Esophagus (tissue), 2 donors: ENCODE measurements at regions not wholly inside any gene's neighbourhood (a gene's known extent, or its start where the extent isn't known, plus 50 kb on each side); places are given as distances from the start of the nearest gene placed in this dataset.
"Not testable (repeated sequence)": the region's sequence is repeated elsewhere in the genome, so short reads cannot be mapped to it uniquely, and the experiment has no call there.

Source experiments
- H3K27ac ChIP-seq, 2 donors: one replicate each; pipeline ENCODE4 v1.5.1; 2013; ENCODE audit warnings: low read depth in 2 of 2, mild to moderate bottlenecking in 2 of 2, inconsistent platforms in 1 of 2, low read length in 1 of 2, moderate library complexity in 1 of 2
- H3K27me3 ChIP-seq, 2 donors: one replicate each; pipeline ENCODE4 v1.6.1; 2013; ENCODE audit warnings: low read length in 2 of 2, control low read depth in 1 of 2, mild to moderate bottlenecking in 1 of 2; ENCODE audit not compliant: insufficient read depth in 2 of 2, control insufficient read depth in 1 of 2
- H3K36me3 ChIP-seq, 2 donors: one replicate each; pipeline ENCODE4 v1.6.1; 2013; ENCODE audit warnings: low read length in 1 of 2; ENCODE audit not compliant: control insufficient read depth in 2 of 2, insufficient read depth in 2 of 2
- H3K4me1 ChIP-seq, 2 donors: one replicate each; pipeline ENCODE4 v1.6.1; 2013; ENCODE audit warnings: low read length in 1 of 2; ENCODE audit not compliant: control insufficient read depth in 2 of 2, insufficient read depth in 2 of 2
- H3K4me3 ChIP-seq, 2 donors: one replicate each; pipeline ENCODE4 v1.5.1; 2013; ENCODE audit warnings: low read length in 2 of 2, mild to moderate bottlenecking in 2 of 2, low read depth in 1 of 2, moderate library complexity in 1 of 2
- H3K9me3 ChIP-seq, 2 donors: one replicate each; pipeline ENCODE4 v1.6.1; 2013; ENCODE audit warnings: mild to moderate bottlenecking in 2 of 2, low read depth in 1 of 2, low read length in 1 of 2, moderate library complexity in 1 of 2; ENCODE audit not compliant: control insufficient read depth in 2 of 2, insufficient read depth in 1 of 2
- WGBS, 2 donors: extraction: QIAGEN DNeasy Blood & Tissue Kit; methylation state at CpG; one replicate each; pipeline ENCODE4 v1.1.7; 2013; 5-methylcytosine and 5-hydroxymethylcytosine counted together
- donor health status: healthy with polysubstance abuse.
- donor health status: Bipolar disorder and iron deficiency.

- no peak overlapping the region for H3K27ac ChIP-seq
- no peaks in the 10 kb centered on the region for H3K9me3 ChIP-seq
- no peaks in the 10 kb centered on the region for H3K4me1 ChIP-seq
- WGBS, 2 donors = 34 to 49% methylated on average over 6 of the region's 6 CpGs
- no peaks in the 10 kb centered on the region for H3K27me3 ChIP-seq
- H3K4me3 ChIP-seq = no peak overlapping the region
- H3K36me3 ChIP-seq = no peaks in the 10 kb centered on the region
Measured at GRCh38 chr14:21791749-21792148, 118.1 kb upstream of the OR4E1 start.

- H3K36me3 ChIP-seq, H3K4me1 ChIP-seq, H3K27me3 ChIP-seq, H3K9me3 ChIP-seq, H3K4me3 ChIP-seq, H3K27ac ChIP-seq: not testable (repeated sequence)
- WGBS, 2 donors = 72 to 81% methylated on average over 1 of the region's 1 CpG
Measured at GRCh38 chr14:21788687-21789086, 115.1 kb upstream of the OR4E1 start.

- WGBS, 2 donors = 93 to 100% methylated on average over 1 of the region's 1 CpG
- H3K9me3 ChIP-seq, H3K27me3 ChIP-seq: not testable (repeated sequence)
Measured at GRCh38 chr14:21787242-21787641, 113.6 kb upstream of the OR4E1 start.

GRCh38 chr14:21781543-21781942 lies 107.9 kb upstream of the OR4E1 start:
- Histone ChIP-seq H3K36me3 (no peaks in the 10 kb centered on the region), H3K4me3 (no peak overlapping the region), H3K9me3 (peaks cover 0 to 4% of the 10 kb centered on the region in 2 donors), H3K27me3 (no peaks in the 10 kb centered on the region), H3K4me1 (no peaks in the 10 kb centered on the region), H3K27ac (no peak overlapping the region)
- 87 to 89% methylated on average over 6 of the region's 6 CpGs for WGBS, 2 donors

More at GRCh38 chr14:21787242-21787641, 113.6 kb upstream of the OR4E1 start:
- H3K4me1 ChIP-seq, H3K36me3 ChIP-seq, H3K4me3 ChIP-seq, H3K27ac ChIP-seq: not testable (repeated sequence)

GRCh38 chr14:21780429-21781084 lies 106.9 kb upstream of the OR4E1 start:
- no peaks in the 10 kb centered on the region for H3K27me3 ChIP-seq
- H3K4me3 ChIP-seq = no peak overlapping the region
- peaks cover 0 to 4% of the 10 kb centered on the region in 2 donors for H3K9me3 ChIP-seq
- H3K36me3 ChIP-seq = no peaks in the 10 kb centered on the region
- H3K4me1 ChIP-seq = no peaks in the 10 kb centered on the region
- no peak overlapping the region for H3K27ac ChIP-seq
- WGBS, 2 donors = 84 to 88% methylated on average over 14 of the region's 14 CpGs

- WGBS, 2 donors = 52 to 81% methylated on average over 1 of the region's 1 CpG
- no peaks in the 10 kb centered on the region for H3K9me3 ChIP-seq
- no peaks in the 10 kb centered on the region for H3K27me3 ChIP-seq
- no peak overlapping the region for H3K4me3 ChIP-seq
- no peak overlapping the region for H3K27ac ChIP-seq
- no peaks in the 10 kb centered on the region for H3K4me1 ChIP-seq
- H3K36me3 ChIP-seq = no peaks in the 10 kb centered on the region
Measured at GRCh38 chr14:21771671-21772070, 98.1 kb upstream of the OR4E1 start.

GRCh38 chr14:21768875-21769257 lies 95.2 kb upstream of the OR4E1 start:
- Histone ChIP-seq H3K9me3 (no peaks in the 10 kb centered on the region), H3K4me1 (no peaks in the 10 kb centered on the region), H3K36me3 (no peaks in the 10 kb centered on the region), H3K27ac (no peak overlapping the region), H3K4me3 (no peak overlapping the region), H3K27me3 (no peaks in the 10 kb centered on the region)
- WGBS, 2 donors = 67 to 75% methylated on average over 2 of the region's 2 CpGs

GRCh38 chr14:21768116-21768874 lies 94.7 kb upstream of the OR4E1 start:
- Histone ChIP-seq H3K4me3 (no peak overlapping the region), H3K9me3 (no peaks in the 10 kb centered on the region), H3K27ac (no peak overlapping the region), H3K36me3 (no peaks in the 10 kb centered on the region), H3K4me1 (no peaks in the 10 kb centered on the region), H3K27me3 (no peaks in the 10 kb centered on the region)
- 49 to 51% methylated on average over 5 of the region's 5 CpGs for WGBS, 2 donors

GRCh38 chr14:21760360-21760759 lies 86.7 kb upstream of the OR4E1 start:
- H3K9me3 ChIP-seq, H3K4me1 ChIP-seq, H3K27ac ChIP-seq, H3K27me3 ChIP-seq, H3K36me3 ChIP-seq, H3K4me3 ChIP-seq: not testable (repeated sequence)
- 59 to 64% methylated on average over 6 of the region's 6 CpGs for WGBS, 2 donors

- no peaks in the 10 kb centered on the region for H3K9me3 ChIP-seq
- WGBS, 2 donors = 72 to 73% methylated on average over 5 of the region's 5 CpGs
- H3K4me1 ChIP-seq = no peaks in the 10 kb centered on the region
- no peak overlapping the region for H3K4me3 ChIP-seq
- H3K27ac ChIP-seq = no peak overlapping the region
- H3K36me3 ChIP-seq = no peaks in the 10 kb centered on the region
- H3K27me3 ChIP-seq = no peaks in the 10 kb centered on the region
Measured at GRCh38 chr14:21749306-21749868, 75.8 kb upstream of the OR4E1 start.
